Stimulated activated memory B cell treated with anti-CD40 and anti-IgM and Interleukin-4, amounts not matched to agents 10 μg/mL and 1 μg/mL and 100 μg/mL, for 72 hours (primary cell): ENCODE measurements at regions not wholly inside any gene's neighbourhood (a gene's known extent, or its start where the extent isn't known, plus 50 kb on each side); places are given as distances from the start of the nearest gene placed in this dataset.

ENCODE experiments used
- ATAC-seq: fragments of 150-1000 bp; cut with Tn5 transposase; 2 replicates; pipeline ENCODE4 v1.10.0; 2021
- H3K27ac Mint-ChIP-seq: one replicate; pipeline ENCODE4 v1.8.0; 2022; ENCODE audit warnings: mild to moderate bottlenecking, mixed read lengths
- H3K27me3 Mint-ChIP-seq: one replicate; pipeline ENCODE4 v1.8.0; 2022; ENCODE audit warnings: mixed read lengths
- H3K36me3 Mint-ChIP-seq: one replicate; pipeline ENCODE4 v1.8.0; 2022; ENCODE audit warnings: mixed read lengths
- H3K4me1 Mint-ChIP-seq: one replicate; pipeline ENCODE4 v1.8.0; 2022; ENCODE audit warnings: mixed read lengths
- H3K4me3 Mint-ChIP-seq: one replicate; pipeline ENCODE4 v1.8.0; 2022; ENCODE audit warnings: mild to moderate bottlenecking, moderate library complexity, mixed read lengths
- H3K9me3 Mint-ChIP-seq: one replicate; pipeline ENCODE4 v1.8.0; 2022; ENCODE audit warnings: mixed read lengths

GRCh38 chr3:40975711-40976121, 223.6 kb upstream of the CTNNB1 start:
- no peak for ATAC-seq
- no peak overlapping the region for H3K4me3 Mint-ChIP-seq
- H3K36me3 Mint-ChIP-seq, result no peaks in the 10 kb centered on the region
- peaks cover 61% of the 10 kb centered on the region for H3K4me1 Mint-ChIP-seq
- peaks cover 3% of the 10 kb centered on the region for H3K9me3 Mint-ChIP-seq
- H3K27ac Mint-ChIP-seq, result no peak overlapping the region
- H3K27me3 Mint-ChIP-seq, result no peaks in the 10 kb centered on the region

- no peak overlapping the region for H3K4me3 Mint-ChIP-seq
- peaks cover 3% of the 10 kb centered on the region for H3K9me3 Mint-ChIP-seq
- H3K27me3 Mint-ChIP-seq, result no peaks in the 10 kb centered on the region
- no peaks in the 10 kb centered on the region for H3K36me3 Mint-ChIP-seq
- peaks cover 60% of the 10 kb centered on the region for H3K4me1 Mint-ChIP-seq
- ATAC-seq, result no peak
- H3K27ac Mint-ChIP-seq, result no peak overlapping the region
These were observed 223.1 kb upstream of the CTNNB1 start for GRCh38 chr3:40976241-40976640.

GRCh38 chr3:40978442-40978841, 220.9 kb upstream of the CTNNB1 start:
- ATAC-seq, result no peak
- Mint-ChIP-seq H3K27me3 (no peaks in the 10 kb centered on the region), H3K4me1 (peaks cover 50% of the 10 kb centered on the region), H3K27ac (no peak overlapping the region), H3K36me3 (no peaks in the 10 kb centered on the region), H3K4me3 (no peak overlapping the region), H3K9me3 (peaks cover 3% of the 10 kb centered on the region)

- Mint-ChIP-seq H3K9me3 (no peaks in the 10 kb centered on the region), H3K4me3 (no peak overlapping the region), H3K4me1 (peaks cover 41% of the 10 kb centered on the region), H3K36me3 (no peaks in the 10 kb centered on the region), H3K27ac (peak overlapping the region; percentile 11), H3K27me3 (no peaks in the 10 kb centered on the region)
- peak; percentile 28 for ATAC-seq
These were observed 219.3 kb upstream of the CTNNB1 start for GRCh38 chr3:40979962-40980361.

- Mint-ChIP-seq H3K4me3 (no peak overlapping the region), H3K36me3 (no peaks in the 10 kb centered on the region), H3K27ac (peak overlapping the region; percentile 11), H3K27me3 (no peaks in the 10 kb centered on the region), H3K4me1 (peaks cover 41% of the 10 kb centered on the region), H3K9me3 (no peaks in the 10 kb centered on the region)
- ATAC-seq, result peak; percentile 71
These were observed 218.8 kb upstream of the CTNNB1 start for GRCh38 chr3:40980467-40980866.

GRCh38 chr3:40985195-40985594, 214.1 kb upstream of the CTNNB1 start:
- peaks cover 3% of the 10 kb centered on the region for H3K9me3 Mint-ChIP-seq
- no peak overlapping the region for H3K27ac Mint-ChIP-seq
- H3K4me1 Mint-ChIP-seq, result peaks cover 21% of the 10 kb centered on the region
- no peaks in the 10 kb centered on the region for H3K27me3 Mint-ChIP-seq
- no peaks in the 10 kb centered on the region for H3K36me3 Mint-ChIP-seq
- ATAC-seq, result no peak
- H3K4me3 Mint-ChIP-seq, result no peak overlapping the region

GRCh38 chr3:40988468-40988867, 210.8 kb upstream of the CTNNB1 start:
- peaks cover 5% of the 10 kb centered on the region for H3K9me3 Mint-ChIP-seq
- peaks cover 8% of the 10 kb centered on the region for H3K4me1 Mint-ChIP-seq
- no peak for ATAC-seq
- no peak overlapping the region for H3K4me3 Mint-ChIP-seq
- H3K36me3 Mint-ChIP-seq, result no peaks in the 10 kb centered on the region
- no peak overlapping the region for H3K27ac Mint-ChIP-seq
- H3K27me3 Mint-ChIP-seq, result no peaks in the 10 kb centered on the region

GRCh38 chr3:40989141-40990061, 209.9 kb upstream of the CTNNB1 start:
- Mint-ChIP-seq H3K27ac (no peak overlapping the region), H3K27me3 (no peaks in the 10 kb centered on the region), H3K36me3 (no peaks in the 10 kb centered on the region), H3K4me1 (peaks cover 7% of the 10 kb centered on the region), H3K4me3 (no peak overlapping the region), H3K9me3 (peaks cover 5% of the 10 kb centered on the region)
- no peak for ATAC-seq

- Mint-ChIP-seq H3K27ac (no peak overlapping the region), H3K9me3 (peaks cover 5% of the 10 kb centered on the region), H3K36me3 (no peaks in the 10 kb centered on the region), H3K4me1 (peaks cover 7% of the 10 kb centered on the region), H3K4me3 (no peak overlapping the region), H3K27me3 (no peaks in the 10 kb centered on the region)
- no peak for ATAC-seq
These were observed 209.2 kb upstream of the CTNNB1 start for GRCh38 chr3:40990062-40990456.

- Mint-ChIP-seq H3K27me3 (no peaks in the 10 kb centered on the region), H3K36me3 (no peaks in the 10 kb centered on the region), H3K9me3 (peaks cover 5% of the 10 kb centered on the region), H3K4me1 (peaks cover 7% of the 10 kb centered on the region), H3K4me3 (no peak overlapping the region), H3K27ac (no peak overlapping the region)
- ATAC-seq, result no peak
These were observed 207.3 kb upstream of the CTNNB1 start for GRCh38 chr3:40992023-40992422.

GRCh38 chr3:40994611-40995010, 204.7 kb upstream of the CTNNB1 start:
- Mint-ChIP-seq H3K4me1 (peaks cover 7% of the 10 kb centered on the region), H3K9me3 (peaks cover 2% of the 10 kb centered on the region), H3K27me3 (no peaks in the 10 kb centered on the region), H3K36me3 (no peaks in the 10 kb centered on the region), H3K4me3 (no peak overlapping the region), H3K27ac (no peak overlapping the region)
- no peak for ATAC-seq

GRCh38 chr3:40995271-40995670, 204.0 kb upstream of the CTNNB1 start:
- Mint-ChIP-seq H3K4me1 (peaks cover 7% of the 10 kb centered on the region), H3K9me3 (peaks cover 2% of the 10 kb centered on the region), H3K4me3 (no peak overlapping the region), H3K27ac (no peak overlapping the region), H3K27me3 (no peaks in the 10 kb centered on the region), H3K36me3 (no peaks in the 10 kb centered on the region)
- ATAC-seq, result no peak

- H3K27me3 Mint-ChIP-seq, result no peaks in the 10 kb centered on the region
- peaks cover 7% of the 10 kb centered on the region for H3K4me1 Mint-ChIP-seq
- H3K9me3 Mint-ChIP-seq, result peaks cover 2% of the 10 kb centered on the region
- no peak overlapping the region for H3K27ac Mint-ChIP-seq
- no peak for ATAC-seq
- H3K36me3 Mint-ChIP-seq, result no peaks in the 10 kb centered on the region
- H3K4me3 Mint-ChIP-seq, result no peak overlapping the region
These were observed 202.9 kb upstream of the CTNNB1 start for GRCh38 chr3:40996382-40996781.

- peaks cover 2% of the 10 kb centered on the region for H3K9me3 Mint-ChIP-seq
- H3K27me3 Mint-ChIP-seq, result no peaks in the 10 kb centered on the region
- no peak overlapping the region for H3K4me3 Mint-ChIP-seq
- H3K4me1 Mint-ChIP-seq, result peaks cover 7% of the 10 kb centered on the region
- ATAC-seq, result no peak
- no peak overlapping the region for H3K27ac Mint-ChIP-seq
- H3K36me3 Mint-ChIP-seq, result no peaks in the 10 kb centered on the region
These were observed 202.2 kb upstream of the CTNNB1 start for GRCh38 chr3:40996827-40997710.

- Mint-ChIP-seq H3K36me3 (no peaks in the 10 kb centered on the region), H3K27ac (no peak overlapping the region), H3K4me1 (peaks cover 10% of the 10 kb centered on the region), H3K4me3 (no peak overlapping the region), H3K9me3 (peaks cover 2% of the 10 kb centered on the region), H3K27me3 (no peaks in the 10 kb centered on the region)
- ATAC-seq, result peak; percentile 21
These were observed 201.4 kb upstream of the CTNNB1 start for GRCh38 chr3:40997711-40998519.
